ENCODE measurements at regions not wholly inside any gene's neighbourhood (a gene's known extent, or its start where the extent isn't known, plus 50 kb on each side); places are given as distances from the start of the nearest gene placed in this dataset.
"Not testable (repeated sequence)": the region's sequence is repeated elsewhere in the genome, so short reads cannot be mapped to it uniquely, and the experiment has no call there.

GRCh38 chr13:18677403-18677802 lies 504.2 kb downstream of the TUBA3C start:
- TF ChIP-seq CTCF (IDR thresholded peaks at IDR 0.05; ENCODE audit: insufficient read depth, low read length); REST (IDR thresholded peaks at IDR 0.05; ENCODE audit: insufficient replicate concordance, low read depth): not testable (repeated sequence)
